GM18520 (cell line): ENCODE measurements at regions not wholly inside any gene's neighbourhood (a gene's known extent, or its start where the extent isn't known, plus 50 kb on each side); places are given as distances from the start of the nearest gene placed in this dataset.
"Not testable (repeated sequence)": the region's sequence is repeated elsewhere in the genome, so short reads cannot be mapped to it uniquely, and the experiment has no call there.

Experiments
- ATAC-seq: cut with Tn5 transposase; IDR thresholded peaks from one replicate; pipeline ENCODE4 v1.9.1; 2021; ENCODE audit not compliant: unreplicated experiment

DNA sequence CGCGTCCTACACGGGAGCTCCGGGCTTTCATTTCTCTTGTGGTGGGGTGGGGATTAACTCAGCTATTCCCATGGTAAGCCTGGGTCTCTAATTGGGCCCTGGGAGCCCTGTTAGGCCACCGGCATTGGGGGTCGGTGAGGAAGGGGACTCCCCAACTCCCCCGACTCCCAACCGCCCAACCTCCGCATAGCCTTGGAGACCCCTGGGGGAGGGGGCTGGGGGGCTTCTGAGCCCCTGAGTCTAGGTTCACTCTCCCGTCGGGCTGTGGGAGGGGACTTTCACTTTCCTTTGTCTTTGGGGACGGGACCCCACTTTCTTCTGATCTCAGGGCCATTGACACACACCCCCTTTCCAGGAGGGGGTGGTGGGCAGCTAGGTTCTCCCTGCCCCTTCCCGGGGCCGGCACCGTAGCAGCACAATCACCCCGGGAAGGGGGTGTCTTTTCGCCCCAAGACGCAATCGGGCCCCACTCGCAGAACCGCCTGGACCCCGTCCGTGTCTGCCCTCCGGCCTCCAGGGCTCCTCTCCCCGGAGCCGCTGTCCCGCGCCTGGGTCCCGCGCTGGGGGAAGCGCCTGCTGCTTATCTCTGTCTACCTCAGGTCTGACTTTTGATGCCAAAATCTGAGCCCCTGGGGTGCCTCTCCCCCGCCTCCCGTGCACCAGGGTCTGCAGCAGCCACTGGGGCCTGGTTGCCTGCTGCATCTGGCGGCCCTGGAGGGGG lies 69.6 kb upstream of the ZNF658 start:
- not testable (repeated sequence) for ATAC-seq

DNA sequence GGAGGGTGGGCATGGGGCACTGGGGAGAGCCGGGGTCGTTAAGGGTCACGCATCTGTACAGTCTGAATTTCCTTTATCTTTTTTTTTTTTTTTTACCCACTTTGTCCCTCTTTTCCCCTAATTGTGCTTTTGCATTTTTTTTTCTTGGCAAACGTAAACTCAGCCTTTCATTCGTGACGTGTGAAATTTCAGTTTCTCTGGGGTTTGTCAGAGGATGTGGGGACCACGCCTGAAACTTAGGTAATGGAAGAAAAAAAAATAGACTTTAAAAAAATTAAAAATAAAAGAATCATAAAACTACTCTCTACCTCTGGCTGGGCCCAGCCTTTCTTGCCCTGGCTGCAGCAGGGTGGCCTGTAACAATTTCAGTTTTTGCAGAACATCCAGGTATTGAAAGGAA lies 68.3 kb upstream of the ZNF658 start:
- not testable (repeated sequence) for ATAC-seq

- not testable (repeated sequence) for ATAC-seq
These were observed 63.1 kb upstream of the ZNF658 start for GRCh38 chr9:66837242-66837937.
